ENCODE measurements at regions not wholly inside any gene's neighbourhood (a gene's known extent, or its start where the extent isn't known, plus 50 kb on each side); places are given as distances from the start of the nearest gene placed in this dataset.

- Mint-ChIP-seq H3K36me3 (no peaks in the 10 kb centered on the region), H3K9me3 (peaks cover 4% of the 10 kb centered on the region), H3K4me1 (no peaks in the 10 kb centered on the region), H3K27ac (no peak overlapping the region), H3K27me3 (peaks cover 2% of the 10 kb centered on the region), H3K4me3 (no peak overlapping the region)
These were observed 346.7 kb downstream of the RND3 start for GRCh38 chr2:150140777-150141176.

GRCh38 chr2:150138587-150138986, 348.9 kb downstream of the RND3 start:
- Mint-ChIP-seq H3K4me3 (no peak overlapping the region), H3K27ac (no peak overlapping the region), H3K36me3 (no peaks in the 10 kb centered on the region), H3K4me1 (no peaks in the 10 kb centered on the region), H3K9me3 (peaks cover 4% of the 10 kb centered on the region), H3K27me3 (peaks cover 2% of the 10 kb centered on the region)

- no peaks in the 10 kb centered on the region for H3K4me1 Mint-ChIP-seq
- no peak overlapping the region for H3K4me3 Mint-ChIP-seq
- H3K27me3 Mint-ChIP-seq = peaks cover 2% of the 10 kb centered on the region
- no peaks in the 10 kb centered on the region for H3K36me3 Mint-ChIP-seq
- H3K9me3 Mint-ChIP-seq = peaks cover 2% of the 10 kb centered on the region
- H3K27ac Mint-ChIP-seq = no peak overlapping the region
These were observed 350.0 kb downstream of the RND3 start for GRCh38 chr2:150137338-150138069.

GRCh38 chr2:150136893-150137292, 350.6 kb downstream of the RND3 start:
- H3K4me1 Mint-ChIP-seq = no peaks in the 10 kb centered on the region
- H3K27me3 Mint-ChIP-seq = no peaks in the 10 kb centered on the region
- no peak overlapping the region for H3K27ac Mint-ChIP-seq
- H3K9me3 Mint-ChIP-seq = no peaks in the 10 kb centered on the region
- no peak overlapping the region for H3K4me3 Mint-ChIP-seq
- no peaks in the 10 kb centered on the region for H3K36me3 Mint-ChIP-seq

- no peaks in the 10 kb centered on the region for H3K36me3 Mint-ChIP-seq
- H3K27me3 Mint-ChIP-seq = no peaks in the 10 kb centered on the region
- H3K4me3 Mint-ChIP-seq = no peak overlapping the region
- H3K9me3 Mint-ChIP-seq = no peaks in the 10 kb centered on the region
- no peaks in the 10 kb centered on the region for H3K4me1 Mint-ChIP-seq
- no peak overlapping the region for H3K27ac Mint-ChIP-seq
These were observed 351.1 kb downstream of the RND3 start for GRCh38 chr2:150136401-150136800.

- no peaks in the 10 kb centered on the region for H3K9me3 Mint-ChIP-seq
These were observed 352.1 kb downstream of the RND3 start for GRCh38 chr2:150135223-150135883.

GRCh38 chr2:150134223-150134857, 353.1 kb downstream of the RND3 start:
- no peak overlapping the region for H3K27ac Mint-ChIP-seq
- no peaks in the 10 kb centered on the region for H3K4me1 Mint-ChIP-seq
- no peaks in the 10 kb centered on the region for H3K9me3 Mint-ChIP-seq
- H3K4me3 Mint-ChIP-seq = no peak overlapping the region
- H3K27me3 Mint-ChIP-seq = no peaks in the 10 kb centered on the region
- no peaks in the 10 kb centered on the region for H3K36me3 Mint-ChIP-seq

More at GRCh38 chr2:150135223-150135883, 352.1 kb downstream of the RND3 start:
- Mint-ChIP-seq H3K36me3 (no peaks in the 10 kb centered on the region), H3K27me3 (no peaks in the 10 kb centered on the region), H3K4me3 (no peak overlapping the region), H3K27ac (no peak overlapping the region), H3K4me1 (no peaks in the 10 kb centered on the region)

GRCh38 chr2:150133623-150134022, 353.8 kb downstream of the RND3 start:
- H3K9me3 Mint-ChIP-seq = peaks cover under 1% of the 10 kb centered on the region
- no peak overlapping the region for H3K27ac Mint-ChIP-seq
- no peaks in the 10 kb centered on the region for H3K27me3 Mint-ChIP-seq
- no peak overlapping the region for H3K4me3 Mint-ChIP-seq
- no peaks in the 10 kb centered on the region for H3K4me1 Mint-ChIP-seq
- no peaks in the 10 kb centered on the region for H3K36me3 Mint-ChIP-seq

- no peaks in the 10 kb centered on the region for H3K36me3 Mint-ChIP-seq
- H3K4me3 Mint-ChIP-seq = no peak overlapping the region
- no peaks in the 10 kb centered on the region for H3K27me3 Mint-ChIP-seq
- H3K9me3 Mint-ChIP-seq = peaks cover 6% of the 10 kb centered on the region
- H3K27ac Mint-ChIP-seq = no peak overlapping the region
- no peaks in the 10 kb centered on the region for H3K4me1 Mint-ChIP-seq
These were observed 357.4 kb downstream of the RND3 start for GRCh38 chr2:150129921-150130575.

- Mint-ChIP-seq H3K36me3 (no peaks in the 10 kb centered on the region), H3K4me1 (no peaks in the 10 kb centered on the region), H3K27me3 (no peaks in the 10 kb centered on the region), H3K9me3 (peaks cover 6% of the 10 kb centered on the region), H3K4me3 (no peak overlapping the region), H3K27ac (no peak overlapping the region)
These were observed 359.5 kb downstream of the RND3 start for GRCh38 chr2:150127995-150128394.

GRCh38 chr2:150127346-150127990, 360.0 kb downstream of the RND3 start:
- no peaks in the 10 kb centered on the region for H3K4me1 Mint-ChIP-seq
- H3K27me3 Mint-ChIP-seq = no peaks in the 10 kb centered on the region
- H3K27ac Mint-ChIP-seq = no peak overlapping the region
- H3K36me3 Mint-ChIP-seq = no peaks in the 10 kb centered on the region
- H3K4me3 Mint-ChIP-seq = no peak overlapping the region
- peaks cover 6% of the 10 kb centered on the region for H3K9me3 Mint-ChIP-seq

- Mint-ChIP-seq H3K36me3 (no peaks in the 10 kb centered on the region), H3K4me3 (no peak overlapping the region), H3K27me3 (no peaks in the 10 kb centered on the region), H3K4me1 (no peaks in the 10 kb centered on the region), H3K27ac (no peak overlapping the region), H3K9me3 (peaks cover 6% of the 10 kb centered on the region)
These were observed 360.6 kb downstream of the RND3 start for GRCh38 chr2:150126839-150127238.

- Mint-ChIP-seq H3K27ac (no peak overlapping the region), H3K9me3 (peaks cover 6% of the 10 kb centered on the region), H3K4me1 (no peaks in the 10 kb centered on the region), H3K4me3 (no peak overlapping the region), H3K27me3 (no peaks in the 10 kb centered on the region), H3K36me3 (no peaks in the 10 kb centered on the region)
These were observed 361.2 kb downstream of the RND3 start for GRCh38 chr2:150126143-150126740.

- Mint-ChIP-seq H3K4me3 (no peak overlapping the region), H3K27ac (no peak overlapping the region), H3K4me1 (no peaks in the 10 kb centered on the region), H3K27me3 (no peaks in the 10 kb centered on the region), H3K36me3 (no peaks in the 10 kb centered on the region), H3K9me3 (peaks cover 6% of the 10 kb centered on the region)
These were observed 361.8 kb downstream of the RND3 start for GRCh38 chr2:150125708-150126107.

- peaks cover 1% of the 10 kb centered on the region for H3K27me3 Mint-ChIP-seq
- no peak overlapping the region for H3K4me3 Mint-ChIP-seq
- no peak overlapping the region for H3K27ac Mint-ChIP-seq
- H3K4me1 Mint-ChIP-seq = no peaks in the 10 kb centered on the region
- H3K9me3 Mint-ChIP-seq = peaks cover 6% of the 10 kb centered on the region
- no peaks in the 10 kb centered on the region for H3K36me3 Mint-ChIP-seq
These were observed 362.3 kb downstream of the RND3 start for GRCh38 chr2:150125188-150125587.
